ENCODE measurements at regions not wholly inside any gene's neighbourhood (a gene's known extent, or its start where the extent isn't known, plus 50 kb on each side); places are given as distances from the start of the nearest gene placed in this dataset.

GRCh38 chr20:40770564-40771307, 81.7 kb upstream of the MAFB start:
- 62% methylated on average over 13 of the region's 13 CpGs for WGBS
- intact Hi-C loops (cut with DNase I) = no loop called here
- no peak overlapping the region for H3K4me3 ChIP-seq (ENCODE audit: low read length)
- no peaks in the 10 kb centered on the region for H3K27me3 ChIP-seq (ENCODE audit: control insufficient read depth, insufficient read depth)
- H3K4me1 ChIP-seq (ENCODE audit: control insufficient read depth, insufficient read depth, low read length) = no peaks in the 10 kb centered on the region
- no peak overlapping the region for H3K27ac ChIP-seq (ENCODE audit: low read length)
- no peaks in the 10 kb centered on the region for H3K9me3 ChIP-seq (ENCODE audit: control insufficient read depth, low read length)
- ATAC-seq (peak; percentile 67 to 77), DNase-seq (peak; percentile 49 to 70 (median 65))

- 84% methylated on average over 4 of the region's 4 CpGs for WGBS
- Histone ChIP-seq H3K4me1 (ENCODE audit: control insufficient read depth, insufficient read depth, low read length) (no peaks in the 10 kb centered on the region), H3K4me3 (ENCODE audit: low read length) (no peak overlapping the region), H3K27me3 (ENCODE audit: control insufficient read depth, insufficient read depth) (no peaks in the 10 kb centered on the region), H3K9me3 (ENCODE audit: control insufficient read depth, low read length) (no peaks in the 10 kb centered on the region), H3K27ac (ENCODE audit: low read length) (no peak overlapping the region)
- ATAC-seq (no peak), DNase-seq (no peak)
- intact Hi-C loops (cut with DNase I) = no loop called here
These were observed 82.2 kb upstream of the MAFB start for GRCh38 chr20:40771308-40771610.

GRCh38 chr20:40771848-40772511, 82.9 kb upstream of the MAFB start:
- Histone ChIP-seq H3K4me1 (ENCODE audit: control insufficient read depth, insufficient read depth, low read length) (no peaks in the 10 kb centered on the region), H3K4me3 (ENCODE audit: low read length) (no peak overlapping the region), H3K27ac (ENCODE audit: low read length) (no peak overlapping the region), H3K9me3 (ENCODE audit: control insufficient read depth, low read length) (no peaks in the 10 kb centered on the region), H3K27me3 (ENCODE audit: control insufficient read depth, insufficient read depth) (no peaks in the 10 kb centered on the region)
- WGBS = 74% methylated on average over 7 of the region's 7 CpGs
- ATAC-seq = peak in 1 of 2 donors; percentile 86
- DNase-seq = peak in 1 of 3 donors; percentile 57
- intact Hi-C loops (cut with DNase I) = no loop called here

GRCh38 chr20:40773376-40773775, 84.3 kb upstream of the MAFB start:
- Histone ChIP-seq H3K4me1 (ENCODE audit: control insufficient read depth, insufficient read depth, low read length) (no peaks in the 10 kb centered on the region), H3K27ac (ENCODE audit: low read length) (no peak overlapping the region), H3K9me3 (ENCODE audit: control insufficient read depth, low read length) (no peaks in the 10 kb centered on the region), H3K4me3 (ENCODE audit: low read length) (no peak overlapping the region), H3K27me3 (ENCODE audit: control insufficient read depth, insufficient read depth) (no peaks in the 10 kb centered on the region)
- DNase-seq (no peak), ATAC-seq (no peak)
- intact Hi-C loops (cut with DNase I) = no loop called here
- 69% methylated on average over 3 of the region's 3 CpGs for WGBS

DNA sequence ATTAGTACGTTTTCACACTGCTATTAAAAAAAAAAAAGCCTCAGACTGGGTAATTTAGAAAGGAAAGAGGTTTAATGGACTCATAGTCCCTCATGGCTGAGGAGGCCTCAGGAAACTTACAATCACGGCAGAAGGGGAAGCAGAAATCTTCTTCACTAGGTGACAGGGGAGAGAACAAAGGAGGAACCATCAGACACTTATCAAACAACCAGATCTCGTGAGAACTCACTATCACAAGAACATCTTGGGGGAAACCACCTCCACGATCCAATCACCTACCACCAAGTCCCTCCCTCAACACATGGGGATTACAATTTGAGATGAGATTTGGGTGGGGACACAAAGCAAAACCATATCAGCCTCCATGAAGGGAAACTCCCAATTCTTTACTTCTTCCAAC, 85.2 kb upstream of the MAFB start:
- WGBS = 63% methylated on average over 4 of the region's 4 CpGs
- H3K9me3 ChIP-seq (ENCODE audit: control insufficient read depth, low read length) = no peaks in the 10 kb centered on the region
- DNase-seq (no peak), ATAC-seq (no peak)
- H3K27me3 ChIP-seq (ENCODE audit: control insufficient read depth, insufficient read depth) = no peaks in the 10 kb centered on the region
- H3K27ac ChIP-seq (ENCODE audit: low read length) = no peak overlapping the region
- H3K4me1 ChIP-seq (ENCODE audit: control insufficient read depth, insufficient read depth, low read length) = no peaks in the 10 kb centered on the region
- no peak overlapping the region for H3K4me3 ChIP-seq (ENCODE audit: low read length)
- intact Hi-C loops (cut with DNase I) = no loop called here

- ATAC-seq (no peak), DNase-seq (no peak)
- intact Hi-C loops (cut with DNase I) = no loop called here
- Histone ChIP-seq H3K4me3 (ENCODE audit: low read length) (no peak overlapping the region), H3K27ac (ENCODE audit: low read length) (no peak overlapping the region), H3K9me3 (ENCODE audit: control insufficient read depth, low read length) (no peaks in the 10 kb centered on the region), H3K27me3 (ENCODE audit: control insufficient read depth, insufficient read depth) (no peaks in the 10 kb centered on the region), H3K4me1 (ENCODE audit: control insufficient read depth, insufficient read depth, low read length) (no peaks in the 10 kb centered on the region)
- WGBS = 83% methylated on average over 2 of the region's 2 CpGs
These were observed 86.6 kb upstream of the MAFB start for GRCh38 chr20:40775561-40776146.

DNA sequence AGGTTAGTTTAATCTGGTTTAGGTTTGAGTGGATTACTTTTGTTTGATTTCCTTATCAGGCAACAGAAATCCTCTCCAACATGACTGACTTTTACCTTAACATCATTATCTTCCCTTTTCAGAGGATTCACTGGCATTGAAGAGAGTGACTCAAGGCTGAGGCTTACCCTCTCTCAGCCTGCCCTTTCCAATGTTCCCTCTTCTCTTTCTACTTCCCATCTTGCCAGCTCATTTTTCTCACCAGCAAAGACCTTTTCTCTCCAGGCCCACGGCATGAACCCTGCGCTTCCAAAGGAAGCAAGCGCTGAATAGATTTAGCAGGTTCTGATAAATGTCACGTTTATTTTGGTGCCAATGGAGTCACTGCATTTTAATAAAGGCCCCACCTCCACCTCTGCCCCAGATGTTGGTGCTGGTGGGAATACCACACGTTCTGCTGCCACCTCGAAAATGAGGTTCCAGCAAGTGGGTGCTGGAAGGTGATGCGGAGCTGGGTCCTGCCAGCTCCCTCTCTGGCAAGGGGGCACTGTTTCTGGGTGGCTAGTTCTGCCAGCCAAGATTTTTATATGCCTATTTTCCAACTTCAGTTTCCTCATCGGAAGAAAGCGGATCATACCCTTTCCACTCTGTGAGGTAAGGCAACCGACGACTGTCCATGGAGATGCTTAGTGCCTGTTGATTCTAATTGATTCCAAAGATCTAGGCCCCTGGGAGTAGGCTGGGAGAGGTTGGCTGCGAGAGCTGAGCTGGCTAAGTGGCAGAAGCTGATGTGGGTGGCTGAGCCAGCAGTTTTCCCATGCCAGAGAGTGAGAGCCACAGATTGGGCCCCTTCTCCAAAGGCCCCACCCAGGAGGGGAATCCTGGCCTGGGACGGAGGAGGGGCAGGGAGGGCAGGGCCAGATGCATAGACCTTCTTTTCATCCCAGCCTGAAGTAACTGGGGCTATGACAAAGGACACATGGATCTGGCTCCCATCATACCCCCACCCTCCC, 87.7 kb upstream of the MAFB start:
- no peaks in the 10 kb centered on the region for H3K27me3 ChIP-seq (ENCODE audit: control insufficient read depth, insufficient read depth)
- WGBS = 72% methylated on average over 13 of the region's 13 CpGs
- no peak overlapping the region for H3K27ac ChIP-seq (ENCODE audit: low read length)
- H3K4me1 ChIP-seq (ENCODE audit: control insufficient read depth, insufficient read depth, low read length) = no peaks in the 10 kb centered on the region
- DNase-seq = peak in 2 of 3 donors; percentile 56 to 57
- intact Hi-C loops (cut with DNase I) = no loop called here
- H3K9me3 ChIP-seq (ENCODE audit: control insufficient read depth, low read length) = no peaks in the 10 kb centered on the region
- H3K4me3 ChIP-seq (ENCODE audit: low read length) = no peak overlapping the region
- ATAC-seq = peak in 1 of 2 donors; percentile 32

- intact Hi-C loops (cut with DNase I) = no loop called here
- no peaks in the 10 kb centered on the region for H3K27me3 ChIP-seq (ENCODE audit: control insufficient read depth, insufficient read depth)
These were observed 88.6 kb upstream of the MAFB start for GRCh38 chr20:40777653-40778052.

DNA sequence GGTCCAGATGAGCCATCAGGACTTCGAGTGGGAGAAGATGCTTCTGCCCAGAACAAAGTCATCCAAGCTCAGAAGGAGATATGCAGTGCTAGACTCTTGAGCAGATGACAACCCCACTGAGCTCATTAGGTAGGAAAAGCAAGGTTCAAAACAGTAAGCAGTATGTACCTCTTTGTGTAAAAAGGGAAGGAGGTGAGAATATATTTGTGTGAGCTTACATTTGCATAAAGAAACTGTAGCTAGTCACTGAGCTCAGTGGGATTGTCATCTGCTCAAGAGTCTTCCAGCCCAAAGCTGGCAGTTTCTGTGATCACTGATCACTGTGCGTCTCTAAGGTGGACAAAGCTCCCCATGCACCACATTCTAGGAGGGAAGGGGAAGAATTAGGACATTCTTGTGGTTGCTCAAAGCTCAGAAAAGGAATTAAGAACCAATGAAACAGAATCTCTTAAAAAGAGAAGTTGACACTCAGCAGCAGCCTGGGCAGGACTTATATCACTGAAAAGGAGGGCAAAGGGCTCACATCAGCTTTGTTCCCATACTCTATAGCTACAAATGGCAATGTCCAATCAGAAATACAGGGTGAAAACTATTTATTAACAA, 90.0 kb upstream of the MAFB start:
- no peak for ATAC-seq
- H3K27me3 ChIP-seq (ENCODE audit: control insufficient read depth, insufficient read depth) = no peaks in the 10 kb centered on the region
- no peaks in the 10 kb centered on the region for H3K9me3 ChIP-seq (ENCODE audit: control insufficient read depth, low read length)
- intact Hi-C loops (cut with DNase I) = no loop called here
- DNase-seq = no peak
- WGBS = 79% methylated on average over 2 of the region's 2 CpGs
- H3K27ac ChIP-seq (ENCODE audit: low read length) = no peak overlapping the region
- H3K4me3 ChIP-seq (ENCODE audit: low read length) = no peak overlapping the region
- H3K4me1 ChIP-seq (ENCODE audit: control insufficient read depth, insufficient read depth, low read length) = no peaks in the 10 kb centered on the region

More at GRCh38 chr20:40777653-40778052, 88.6 kb upstream of the MAFB start:
- Histone ChIP-seq H3K4me3 (ENCODE audit: low read length) (no peak overlapping the region), H3K4me1 (ENCODE audit: control insufficient read depth, insufficient read depth, low read length) (no peaks in the 10 kb centered on the region), H3K27ac (ENCODE audit: low read length) (no peak overlapping the region), H3K9me3 (ENCODE audit: control insufficient read depth, low read length) (no peaks in the 10 kb centered on the region)
- ATAC-seq = no peak
- DNase-seq = no peak

- H3K9me3 ChIP-seq (ENCODE audit: control insufficient read depth, low read length) = no peaks in the 10 kb centered on the region
These were observed 92.4 kb upstream of the MAFB start for GRCh38 chr20:40781327-40782042.

More at GRCh38 chr20:40781327-40782042, 92.4 kb upstream of the MAFB start:
- Histone ChIP-seq H3K4me3 (ENCODE audit: low read length) (no peak overlapping the region), H3K27ac (ENCODE audit: low read length) (no peak overlapping the region), H3K27me3 (ENCODE audit: control insufficient read depth, insufficient read depth) (no peaks in the 10 kb centered on the region), H3K4me1 (ENCODE audit: control insufficient read depth, insufficient read depth, low read length) (no peaks in the 10 kb centered on the region)
- ATAC-seq = peak in 1 of 2 donors; percentile 57
- intact Hi-C loops (cut with DNase I) = no loop called here
- DNase-seq = no peak
- 70% methylated on average over 14 of the region's 14 CpGs for WGBS
